ENCODE measurements at regions not wholly inside any gene's neighbourhood (a gene's known extent, or its start where the extent isn't known, plus 50 kb on each side); places are given as distances from the start of the nearest gene placed in this dataset.

- CTCF ChIA-PET = no interaction called here
- BruUV-seq (replicated peaks) = no TSS peak
- in situ Hi-C loops (cut with HindIII; ENCODE audit: low pct_unique_long_range_greater_than_20kb, low sequenced_read_pairs) = no loop called here
- ATAC-seq = no peak
- no peak for DNase-seq (ENCODE audit: low read depth, low spot score)
- Histone ChIP-seq H3K4me1 (ENCODE audit: control insufficient read depth, insufficient read depth, low read length) (no peaks in the 10 kb centered on the region), H3K9me3 (ENCODE audit: control insufficient read depth, insufficient read depth, low read depth, low read length) (no peaks in the 10 kb centered on the region), H3K27me3 (ENCODE audit: control insufficient read depth, insufficient read depth, low read length) (no peaks in the 10 kb centered on the region), H3K27ac (ENCODE audit: low read length) (no peak overlapping the region), H3K36me3 (ENCODE audit: control insufficient read depth, insufficient read depth, low read length) (no peaks in the 10 kb centered on the region), H3K4me3 (ENCODE audit: low read depth in 2 of 2, low read length in 2 of 2) (no peak overlapping the region)
- POLR2A ChIA-PET = interaction anchor here (0.6 kb wide), 1 partner anchor 746 kb away, joined by 3 read pairs; no protein-coding TSS in a partner anchor
- intact Hi-C loops (cut with micrococcal nuclease; ENCODE audit: unreplicated experiment) = loop anchor here (2.0 kb wide), 1 partner anchor 13 kb away; no protein-coding TSS in a partner anchor
- TF ChIP-seq CTCF (IDR thresholded peaks at IDR 0.05) = no peak
- TF ChIP-seq TCF7L2 (IDR thresholded peaks at IDR 0.05; ENCODE audit: low read depth, low read length) = no peak
- no peak for TF ChIP-seq REST (IDR thresholded peaks at IDR 0.05; ENCODE audit: insufficient read depth in 1 of 2, low read depth in 2 of 2, low read length in 1 of 2)
- TF ChIP-seq POLR2AphosphoS5 (IDR thresholded peaks at IDR 0.05; ENCODE audit: low read depth, low read length) = no peak
- TF ChIP-seq SIN3A (IDR thresholded peaks at IDR 0.05; ENCODE audit: borderline replicate concordance, insufficient read depth, low read depth, low read length) = no peak
Observed at GRCh38 chr9:118575341-118576070, 793.7 kb downstream of the BRINP1 start.

GRCh38 chr9:118577121-118577520, 792.1 kb downstream of the BRINP1 start:
- H3K4me3 ChIP-seq (ENCODE audit: low read depth in 2 of 2, low read length in 2 of 2) = no peak overlapping the region
- intact Hi-C loops (cut with micrococcal nuclease; ENCODE audit: unreplicated experiment) (loop anchor here (2.0 kb wide), 1 partner anchor 14 kb away; no protein-coding TSS in a partner anchor), in situ Hi-C loops (cut with HindIII; ENCODE audit: low pct_unique_long_range_greater_than_20kb, low sequenced_read_pairs) (no loop called here)
- ATAC-seq (no peak), DNase-seq (ENCODE audit: low read depth, low spot score) (no peak)
- CTCF ChIA-PET = no interaction called here
- H3K36me3 ChIP-seq (ENCODE audit: control insufficient read depth, insufficient read depth, low read length) = no peaks in the 10 kb centered on the region
- POLR2A ChIA-PET = no interaction called here
- no peak overlapping the region for H3K27ac ChIP-seq (ENCODE audit: low read length)
- BruUV-seq (replicated peaks) = no TSS peak
- no peak for TF ChIP-seq SIN3A (IDR thresholded peaks at IDR 0.05; ENCODE audit: borderline replicate concordance, insufficient read depth, low read depth, low read length)
- no peaks in the 10 kb centered on the region for H3K27me3 ChIP-seq (ENCODE audit: control insufficient read depth, insufficient read depth, low read length)
- no peaks in the 10 kb centered on the region for H3K9me3 ChIP-seq (ENCODE audit: control insufficient read depth, insufficient read depth, low read depth, low read length)
- no peaks in the 10 kb centered on the region for H3K4me1 ChIP-seq (ENCODE audit: control insufficient read depth, insufficient read depth, low read length)

GRCh38 chr9:118578467-118578866, 790.8 kb downstream of the BRINP1 start:
- intact Hi-C loops (cut with micrococcal nuclease; ENCODE audit: unreplicated experiment) = no loop called here
- in situ Hi-C loops (cut with HindIII; ENCODE audit: low pct_unique_long_range_greater_than_20kb, low sequenced_read_pairs) = no loop called here
- no peaks in the 10 kb centered on the region for H3K36me3 ChIP-seq (ENCODE audit: control insufficient read depth, insufficient read depth, low read length)
- no peak overlapping the region for H3K4me3 ChIP-seq (ENCODE audit: low read depth in 2 of 2, low read length in 2 of 2)
- no peaks in the 10 kb centered on the region for H3K4me1 ChIP-seq (ENCODE audit: control insufficient read depth, insufficient read depth, low read length)
- POLR2A ChIA-PET = no interaction called here
- H3K9me3 ChIP-seq (ENCODE audit: control insufficient read depth, insufficient read depth, low read depth, low read length) = no peaks in the 10 kb centered on the region
- no peak for DNase-seq (ENCODE audit: low read depth, low spot score)
- TF ChIP-seq POLR2AphosphoS5 (IDR thresholded peaks at IDR 0.05; ENCODE audit: low read depth, low read length) (no peak), REST (IDR thresholded peaks at IDR 0.05; ENCODE audit: insufficient read depth in 1 of 2, low read depth in 2 of 2, low read length in 1 of 2) (no peak), TCF7L2 (IDR thresholded peaks at IDR 0.05; ENCODE audit: low read depth, low read length) (no peak), SIN3A (IDR thresholded peaks at IDR 0.05; ENCODE audit: borderline replicate concordance, insufficient read depth, low read depth, low read length) (no peak), CTCF (IDR thresholded peaks at IDR 0.05) (no peak)
- no peak overlapping the region for H3K27ac ChIP-seq (ENCODE audit: low read length)
- BruUV-seq (replicated peaks) = no TSS peak
- no peak for ATAC-seq
- no peaks in the 10 kb centered on the region for H3K27me3 ChIP-seq (ENCODE audit: control insufficient read depth, insufficient read depth, low read length)
- CTCF ChIA-PET = no interaction called here

Measured in Panc1 (cell line).